ENCODE measurements at regions not wholly inside any gene's neighbourhood (a gene's known extent, or its start where the extent isn't known, plus 50 kb on each side); places are given as distances from the start of the nearest gene placed in this dataset.

- H3K9ac ChIP-seq (replicated peaks in 1 of 4; ENCODE audit: extremely low read depth in 1 of 4, low read depth in 3 of 4, low read length in 3 of 4): no peak overlapping the region
- H2BK5ac ChIP-seq (ENCODE audit: low read depth, low read length): no peak overlapping the region
- no peak overlapping the region for H3K4me2 ChIP-seq (ENCODE audit: insufficient read depth in 1 of 2, low read depth in 2 of 2, low read length in 2 of 2)
- ChIA-PET CTCF (ENCODE audit: partially characterized antibody) (no interaction called here), POLR2A (ENCODE audit: partially characterized antibody) (no interaction called here)
- H4K91ac ChIP-seq (replicated peaks; ENCODE audit: insufficient read length, low read length): no peak overlapping the region
- no peak overlapping the region for H4K8ac ChIP-seq (ENCODE audit: extremely low read depth, insufficient read depth, low read length)
- no peaks in the 10 kb centered on the region for H3K27me3 ChIP-seq (replicated peaks in 1 of 4; ENCODE audit: control insufficient read depth in 3 of 4, extremely low read depth in 1 of 4, insufficient read depth in 3 of 4, low read length in 3 of 4)
- TF ChIP-seq YY1 (IDR thresholded peaks at IDR 0.05; ENCODE audit: low read depth, low read length): no peak
- no peak for TF ChIP-seq TBP (IDR thresholded peaks at IDR 0.05; ENCODE audit: low read depth, low read length)
- no peak for TF ChIP-seq TAF1 (IDR thresholded peaks at IDR 0.05; ENCODE audit: low read depth, low read length)
- no peak for TF ChIP-seq USF2 (IDR thresholded peaks at IDR 0.05; ENCODE audit: low read length)
- no peak for TF ChIP-seq CTBP2 (IDR thresholded peaks at IDR 0.05; ENCODE audit: borderline replicate concordance, insufficient read depth, insufficient read length, low read length)
- TF ChIP-seq FOSL1 (IDR thresholded peaks at IDR 0.05; ENCODE audit: insufficient read depth, low read depth, low read length): no peak
- no peak for TF ChIP-seq HDAC6 (IDR thresholded peaks at IDR 0.05; ENCODE audit: low read depth, low read length)
- no peak for TF ChIP-seq PHF8 (conservative IDR thresholded peaks at IDR 0.05; ENCODE audit: low read depth, low read length)
- no peak for TF ChIP-seq CBX5 (IDR thresholded peaks at IDR 0.05; ENCODE audit: low read depth, low read length)
- TF ChIP-seq SIN3A (conservative IDR thresholded peaks at IDR 0.05 in 1 of 2, IDR thresholded peaks at IDR 0.05 in 1 of 2; ENCODE audit: low read depth in 1 of 2, low read length in 2 of 2): no peak
- no peak for TF ChIP-seq JUN (IDR thresholded peaks at IDR 0.05; ENCODE audit: low read depth, low read length)
- TF ChIP-seq ASH2L (IDR thresholded peaks at IDR 0.05; ENCODE audit: low read length): no peak
- no peaks in the 10 kb centered on the region for H3K79me1 ChIP-seq (ENCODE audit: low read depth, low read length)
- FAIRE-seq (no peak), DNase-seq (ENCODE audit: low read depth in 1 of 2, low spot score in 2 of 2) (no peak)
- H3K4ac ChIP-seq (replicated peaks; ENCODE audit: insufficient read length, low read depth, low read length): no peak overlapping the region
- 0 out of 4 replicates have a peak, but pooled peaks cover 0 to 5% of the 10 kb centered on the region in 2 experiments for H3K9me3 ChIP-seq (ENCODE audit: insufficient read depth in 2 of 2, low read depth in 1 of 2, low read length in 1 of 2)
- no peak overlapping the region for H3K56ac ChIP-seq (replicated peaks; ENCODE audit: insufficient read length, low read depth, low read length)
- 89% methylated on average over 4 of the region's 4 CpGs; no CpG with 5 or more reads in 1 of the 2 experiments for WGBS, 2 experiments (ENCODE audit: extremely low coverage in 1 of 2, insufficient coverage in 1 of 2, insufficient read length in 1 of 2, insufficient replicate concordance in 2 of 2, low coverage in 1 of 2, low lambda C conversion rate in 2 of 2, missing lambda C conversion rate in 1 of 2)
- no peak overlapping the region for H2AK5ac ChIP-seq (ENCODE audit: low read depth, low read length)
- no peak overlapping the region for H3K14ac ChIP-seq (ENCODE audit: insufficient read length)
- H3K4me1 ChIP-seq (replicated peaks in 1 of 4; ENCODE audit: control insufficient read depth in 3 of 4, insufficient read depth in 4 of 4, low read length in 3 of 4): peaks cover 0 to 4% (median 0%) of the 10 kb centered on the region in 4 experiments; a peak in 1 of 7 replicates
- H3K23me2 ChIP-seq (ENCODE audit: low read depth, low read length): no peaks in the 10 kb centered on the region
- H2BK20ac ChIP-seq (ENCODE audit: low read length): no peak overlapping the region
- H3K36me3 ChIP-seq (ENCODE audit: control insufficient read depth in 2 of 4, insufficient read depth in 4 of 4, low read length in 3 of 4): no peaks in the 10 kb centered on the region
- H2BK12ac ChIP-seq (ENCODE audit: low read depth, low read length): no peak overlapping the region
- H3K27ac ChIP-seq (ENCODE audit: low read depth, low read length): no peak overlapping the region
- no peaks in the 10 kb centered on the region for H4K20me1 ChIP-seq (replicated peaks in 1 of 2; ENCODE audit: control insufficient read depth in 1 of 2, insufficient read depth in 2 of 2, low read length in 2 of 2)
- no peak overlapping the region for H3K18ac ChIP-seq (ENCODE audit: extremely low read depth, low read length)
- H2BK15ac ChIP-seq (ENCODE audit: low read length): no peak overlapping the region
- no peak overlapping the region for H3K23ac ChIP-seq (ENCODE audit: insufficient read length)
- H2BK120ac ChIP-seq (replicated peaks; ENCODE audit: low read depth, low read length): no peak overlapping the region
- 0 out of 2 replicates have a peak overlapping the region, but pooled peaks have one; percentile 66 for H2AFZ ChIP-seq (ENCODE audit: low read length)
- no peaks in the 10 kb centered on the region for H3K79me2 ChIP-seq (ENCODE audit: control insufficient read depth in 1 of 2, insufficient read depth in 2 of 2, low read length in 2 of 2)
- H3K4me3 ChIP-seq (ENCODE audit: extremely low read depth in 1 of 4, insufficient read depth in 2 of 4, low read depth in 3 of 4, low read length in 4 of 4): no peak overlapping the region
- no peak overlapping the region for H4K5ac ChIP-seq (ENCODE audit: insufficient read length, low read depth, low read length)
Observed at GRCh38 chr6:104118274-104118673, 741.4 kb downstream of the HACE1 start.

All from H1 (cell line).